Kidney tubule cell (primary cell): ENCODE measurements at regions not wholly inside any gene's neighbourhood (a gene's known extent, or its start where the extent isn't known, plus 50 kb on each side); places are given as distances from the start of the nearest gene placed in this dataset.
"Not testable (repeated sequence)": the region's sequence is repeated elsewhere in the genome, so short reads cannot be mapped to it uniquely, and the experiment has no call there.

ENCODE experiments used
- DNase-seq: peaks from one replicate; pipeline ENCODE4 v3.0.0-alpha.2; 2018; ENCODE audit warnings: low spot score

- DNase-seq = peak; percentile 52
Measured at GRCh38 chr10:123270221-123270620, 116.0 kb downstream of the BUB3 start.

DNA sequence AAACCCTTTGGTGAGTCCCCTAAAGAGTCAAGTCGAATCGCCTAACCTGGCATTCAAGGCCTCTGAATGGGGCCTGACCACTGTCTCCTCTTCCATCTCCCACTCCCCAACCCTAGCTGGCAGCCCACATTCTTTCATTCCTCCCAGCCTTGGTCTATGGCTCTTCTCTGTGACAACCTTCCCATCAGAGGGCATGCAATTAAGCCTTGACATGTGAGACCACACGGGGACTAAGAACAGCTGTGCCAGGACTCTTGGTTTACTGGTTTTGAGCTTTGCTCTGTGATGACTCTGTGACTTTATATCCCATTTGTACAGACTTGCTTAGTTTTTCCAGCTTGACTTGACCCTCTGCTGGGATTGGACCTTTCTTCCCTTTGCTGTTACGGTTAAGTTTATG lies 116.6 kb downstream of the BUB3 start:
- DNase-seq = no peak

DNA sequence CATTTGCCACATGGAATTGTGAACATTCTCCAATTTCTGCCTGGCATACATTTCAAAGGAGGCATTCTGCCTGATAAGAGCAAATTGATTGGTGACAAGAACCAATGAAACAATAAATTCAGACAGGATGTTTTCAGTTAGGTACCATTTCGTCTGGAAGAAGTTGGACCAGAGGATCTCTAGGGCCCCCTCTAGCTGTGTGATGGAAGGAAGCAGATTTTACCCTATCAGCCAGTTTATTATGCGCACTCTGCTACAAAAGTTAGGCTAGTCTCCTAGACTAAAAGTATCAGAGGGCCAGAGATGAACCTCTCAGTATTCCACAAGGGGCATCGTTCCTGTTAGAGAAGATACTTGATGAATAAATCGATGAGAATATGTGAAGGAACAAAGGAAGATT lies 118.0 kb downstream of the BUB3 start:
- DNase-seq = no peak

DNA sequence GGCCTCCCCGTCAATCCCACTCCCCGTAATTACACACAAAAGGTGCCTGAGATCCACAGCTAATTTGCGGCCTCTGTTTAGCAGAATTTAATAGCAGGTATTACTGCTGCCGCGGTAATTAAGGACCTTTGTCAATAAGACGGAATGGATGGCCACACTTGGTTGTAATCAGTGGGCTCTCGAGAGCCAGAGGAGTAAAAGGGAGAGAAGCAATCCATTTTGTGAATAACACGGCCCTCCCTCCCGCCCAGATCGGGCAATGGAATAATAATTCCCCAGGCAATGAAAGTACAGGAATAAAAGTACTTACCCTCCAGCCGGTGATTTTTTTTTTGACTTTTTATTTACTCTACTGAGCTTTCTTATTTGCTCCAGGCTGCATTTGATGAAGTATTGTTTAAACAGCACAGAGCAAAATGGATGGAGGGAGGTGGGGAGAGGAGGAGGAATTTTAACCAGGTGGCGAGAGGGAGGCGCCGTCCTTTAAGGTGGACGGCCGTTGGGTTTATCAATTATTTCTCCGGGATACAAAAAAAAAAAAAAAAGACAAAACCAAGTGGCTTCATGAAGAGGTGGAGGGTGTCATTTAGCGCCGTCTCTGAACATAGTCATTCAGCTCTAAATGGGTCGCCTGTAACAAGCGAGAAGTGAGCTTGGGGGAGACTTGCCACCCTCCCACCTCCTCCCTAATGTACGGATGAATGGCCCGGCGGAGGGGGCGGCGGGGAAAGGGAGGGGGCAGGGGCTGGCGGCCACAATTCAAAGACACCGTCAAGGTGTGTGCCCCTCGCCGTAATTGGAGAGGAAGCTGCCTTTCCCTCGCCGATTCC lies 120.3 kb downstream of the BUB3 start:
- no peak for DNase-seq

- no peak for DNase-seq
Measured at GRCh38 chr10:123275136-123275564, 120.9 kb downstream of the BUB3 start.

DNA sequence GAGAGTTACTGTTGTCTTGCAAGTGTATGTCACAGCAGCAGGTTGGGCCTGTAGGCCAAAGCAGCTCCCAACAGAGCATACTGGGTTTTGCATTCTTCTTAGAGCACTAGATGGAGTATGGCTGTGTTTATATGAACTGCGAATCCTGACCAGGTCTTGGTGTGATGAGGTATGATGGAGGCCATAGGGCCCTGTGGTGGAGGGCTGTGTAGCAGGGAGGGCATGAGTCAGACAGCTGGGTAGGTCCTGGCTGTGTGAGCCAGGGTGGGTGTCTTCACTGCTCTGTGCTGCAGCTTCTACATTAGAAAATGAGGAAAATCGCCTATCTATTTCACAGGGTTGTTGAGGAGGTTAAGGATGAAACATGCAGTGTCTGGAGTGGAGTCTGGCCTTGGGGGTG lies 124.2 kb downstream of the BUB3 start:
- no peak for DNase-seq

- DNase-seq = not testable (repeated sequence)
Measured at GRCh38 chr10:123283371-123283770, 129.2 kb downstream of the BUB3 start.

GRCh38 chr10:123284022-123284421 lies 129.8 kb downstream of the BUB3 start:
- peak; percentile 23 for DNase-seq

DNA sequence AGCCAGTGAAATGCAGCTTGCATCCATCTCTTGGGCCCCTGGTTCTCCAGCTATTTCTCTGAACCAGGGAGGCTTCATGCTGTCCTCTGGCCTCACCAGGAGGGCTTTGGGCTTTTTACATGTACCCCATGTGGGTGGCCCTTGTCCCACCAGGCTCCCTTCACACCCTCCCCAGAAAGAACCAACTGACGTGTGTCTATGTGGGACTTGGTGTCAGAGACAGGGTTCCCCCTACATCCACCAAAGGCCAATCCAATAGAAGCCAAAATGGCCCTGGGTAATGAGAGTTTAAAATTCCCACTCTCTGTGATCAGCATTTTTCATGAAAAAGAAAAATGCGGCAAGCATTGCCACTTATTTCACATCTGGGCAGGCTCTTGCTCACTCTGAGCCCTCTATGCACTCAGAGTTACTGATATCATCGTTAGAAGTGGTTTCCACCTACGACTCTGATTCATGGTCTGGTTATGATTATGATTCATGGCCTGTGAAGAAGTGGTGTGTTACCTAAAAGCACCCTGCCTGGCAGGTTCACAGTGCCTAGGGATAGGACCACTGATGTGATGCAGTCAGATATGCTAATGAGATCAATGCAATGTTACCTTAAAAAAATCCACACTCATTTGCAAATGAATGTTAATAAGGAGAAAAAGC lies 133.5 kb downstream of the BUB3 start:
- peak; percentile 92 for DNase-seq

DNA sequence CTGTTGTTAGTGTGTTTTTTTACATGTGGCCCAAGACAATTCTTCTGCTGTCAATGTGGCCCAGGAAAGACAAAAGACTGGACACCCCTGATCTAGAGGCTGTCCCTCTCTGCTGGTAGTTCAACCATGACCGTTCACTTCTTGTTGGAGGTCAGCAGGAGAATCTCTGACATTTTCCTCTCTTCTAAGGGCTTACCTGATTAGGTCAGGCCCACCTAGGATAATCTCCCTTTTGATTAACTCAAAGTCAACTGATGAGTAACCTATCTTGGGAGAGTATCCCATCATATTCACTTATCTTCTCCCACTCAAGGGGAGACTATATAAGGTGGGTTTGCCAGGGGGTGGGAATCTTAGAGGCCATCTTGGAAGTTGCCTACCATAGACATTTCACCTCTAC lies 135.2 kb downstream of the BUB3 start:
- no peak for DNase-seq

DNA sequence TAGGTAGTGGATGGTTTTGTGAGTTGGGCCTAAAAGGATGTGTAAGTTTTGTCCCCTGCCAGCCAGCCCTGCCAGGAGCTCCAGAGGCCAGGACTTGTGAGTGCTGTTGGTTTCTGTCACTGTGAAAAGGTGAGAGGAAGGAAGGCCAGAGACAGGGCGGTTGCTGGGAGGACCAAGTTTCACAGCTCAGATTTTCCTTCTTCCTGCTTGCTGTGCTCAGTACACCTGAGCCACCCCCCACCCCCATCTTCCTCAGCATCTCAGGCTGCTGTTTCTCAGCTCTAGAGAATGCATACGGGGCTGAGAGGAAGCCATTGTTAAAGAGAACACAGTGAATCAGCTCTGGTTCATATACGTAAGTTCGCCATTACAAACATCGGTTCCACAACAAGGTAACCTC lies 139.9 kb downstream of the BUB3 start:
- no peak for DNase-seq

DNA sequence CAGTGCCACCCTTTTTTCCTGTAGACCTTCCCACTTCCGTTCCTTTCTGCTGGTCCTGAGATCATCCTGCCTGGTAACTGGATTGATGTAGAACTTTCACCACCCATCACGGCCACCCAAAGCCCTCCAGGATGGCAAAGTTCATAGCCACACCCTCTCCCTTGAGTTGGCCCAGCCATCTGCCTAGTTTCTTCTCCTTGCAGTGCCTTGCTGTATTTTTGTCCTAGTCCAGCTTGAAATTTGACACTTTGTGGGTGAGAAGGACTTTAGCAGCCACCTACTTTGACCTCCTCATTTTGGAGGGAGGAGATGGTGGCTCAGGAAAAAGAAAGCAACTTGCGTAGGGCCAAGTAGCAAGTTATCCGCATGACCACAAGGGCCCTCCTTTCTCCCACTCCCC lies 140.7 kb downstream of the BUB3 start:
- no peak for DNase-seq

DNA sequence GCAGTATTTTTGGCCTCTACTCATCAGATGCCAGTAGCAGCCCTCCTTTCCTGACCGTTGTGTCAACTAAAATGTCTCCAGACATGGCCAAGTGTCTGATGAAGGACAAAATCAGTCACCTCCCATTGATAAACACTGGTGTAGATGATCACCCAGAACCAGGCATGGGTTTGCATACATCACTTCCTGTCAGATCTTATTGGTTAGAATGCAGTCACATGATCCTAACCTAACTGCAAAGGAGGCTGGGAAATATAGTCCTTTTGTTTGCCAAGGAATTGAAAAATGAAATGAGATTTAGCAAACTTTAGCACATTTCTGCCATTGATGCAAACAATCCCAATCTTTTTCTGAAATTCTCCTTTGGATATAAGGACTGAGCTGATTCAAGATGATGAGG lies 141.4 kb downstream of the BUB3 start:
- no peak for DNase-seq

DNA sequence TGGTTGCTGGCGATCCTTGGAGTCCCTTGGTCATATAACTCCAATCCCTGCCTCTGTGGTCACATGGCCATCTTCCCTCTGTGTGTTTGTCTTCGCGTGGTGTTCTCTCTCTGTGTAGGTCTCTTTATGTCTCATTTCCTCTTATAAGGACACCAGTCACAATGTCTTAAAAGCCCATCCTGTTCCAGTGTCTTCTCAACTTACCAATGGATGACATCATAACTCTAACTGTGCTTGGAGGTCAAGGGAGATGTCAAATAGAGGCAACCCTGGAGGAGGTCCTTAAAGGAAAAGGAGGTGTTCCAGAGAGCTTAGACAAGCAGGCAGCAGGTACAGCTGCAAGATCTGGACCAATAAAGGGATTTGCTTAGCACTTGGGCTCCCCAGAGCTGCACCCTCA lies 143.0 kb downstream of the BUB3 start:
- no peak for DNase-seq

DNA sequence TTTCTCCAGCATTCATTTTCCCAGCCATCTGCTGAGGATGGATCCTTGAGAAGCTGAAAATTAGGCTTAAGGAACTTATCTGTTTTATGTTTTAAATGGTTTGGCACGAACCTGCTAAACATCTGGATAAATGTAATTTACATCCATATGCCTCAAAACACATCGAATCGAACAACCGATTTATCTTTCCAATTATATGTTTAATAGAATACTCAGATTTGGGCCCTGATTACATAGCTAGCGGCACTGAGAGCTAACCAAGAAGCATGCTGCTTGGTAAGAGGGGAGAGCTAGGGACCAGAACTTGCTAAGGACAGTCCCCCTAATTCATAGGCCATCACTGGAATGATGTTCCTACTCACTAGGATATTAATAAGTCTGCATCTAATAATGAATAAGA lies 144.4 kb downstream of the BUB3 start:
- no peak for DNase-seq

GRCh38 chr10:123299598-123299997 lies 145.4 kb downstream of the BUB3 start:
- no peak for DNase-seq

DNA sequence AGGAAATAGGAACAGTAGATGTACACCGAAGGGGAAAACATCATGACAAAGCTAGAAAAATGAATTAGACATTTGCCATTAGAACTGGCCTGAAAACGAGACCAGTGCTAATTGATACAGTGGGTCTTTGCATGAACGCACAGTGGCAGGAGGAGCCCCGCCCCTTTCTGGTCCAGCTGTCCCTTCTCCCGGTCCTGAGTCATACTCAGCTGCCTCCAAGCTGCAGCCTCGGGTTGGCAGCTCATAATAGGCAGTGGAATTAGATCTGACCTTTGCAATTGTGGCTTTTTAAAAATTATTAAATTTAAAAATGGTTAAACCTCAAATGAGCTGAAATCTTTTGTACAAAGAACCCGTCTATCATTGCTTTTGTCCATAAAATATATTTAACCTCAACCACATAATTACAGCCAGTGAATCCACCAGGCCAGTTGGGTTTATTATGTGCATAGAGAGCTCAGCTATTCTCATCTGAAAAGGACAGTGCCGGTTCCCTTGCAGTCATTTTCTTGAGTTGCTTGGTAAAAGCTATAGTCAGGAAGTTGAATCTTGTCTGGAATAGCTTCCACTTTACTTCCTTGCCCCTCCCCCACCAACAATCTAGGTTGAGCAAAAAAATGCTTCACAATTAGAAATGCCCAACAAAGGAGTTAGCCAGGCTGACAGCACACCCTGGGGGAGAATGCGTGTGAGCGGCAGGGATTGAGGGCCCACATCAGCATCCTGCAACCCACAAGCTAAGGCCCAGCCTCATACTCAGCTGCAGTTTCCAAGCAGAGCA lies 147.1 kb downstream of the BUB3 start:
- DNase-seq = peak; percentile 72

GRCh38 chr10:123303581-123304337 lies 149.6 kb downstream of the BUB3 start:
- no peak for DNase-seq

DNA sequence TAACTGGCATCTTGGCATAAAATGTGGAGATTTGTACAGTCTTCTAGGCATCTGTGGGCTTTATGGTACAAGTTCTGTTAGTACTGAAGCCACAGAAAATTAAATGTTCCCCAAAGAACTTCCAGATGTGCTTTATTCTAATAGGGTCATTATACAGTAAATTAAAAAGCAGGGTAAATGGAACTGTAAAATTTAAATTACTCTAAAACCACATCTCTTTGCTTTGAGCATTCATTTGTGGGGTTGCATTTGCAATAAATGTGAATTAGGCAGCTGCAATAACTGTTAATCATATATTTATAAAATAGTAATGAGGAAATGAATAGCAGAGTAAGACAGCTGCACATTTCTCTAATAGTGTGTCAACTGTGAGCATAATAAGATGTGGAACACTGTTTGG lies 151.5 kb downstream of the BUB3 start:
- DNase-seq = no peak

DNA sequence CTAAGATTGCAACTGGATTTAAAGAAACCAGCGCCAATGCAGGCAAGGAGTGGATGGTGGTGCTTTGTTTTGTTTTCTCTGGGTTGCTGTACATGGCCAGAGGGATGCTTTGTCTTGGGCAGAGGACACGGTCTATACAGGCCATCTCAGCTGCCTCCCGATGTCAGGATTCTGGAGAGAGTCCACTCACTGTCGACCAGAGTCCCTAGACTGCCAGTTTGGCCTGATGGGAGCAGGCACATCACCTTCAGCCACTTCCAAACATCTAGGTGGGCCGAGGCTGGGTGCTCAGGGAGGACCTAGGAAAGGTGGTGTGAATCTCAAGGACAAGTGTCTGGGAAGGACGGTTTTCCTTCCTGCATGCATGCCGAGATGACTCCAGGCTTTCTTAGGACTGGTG lies 152.1 kb downstream of the BUB3 start:
- DNase-seq = no peak

DNA sequence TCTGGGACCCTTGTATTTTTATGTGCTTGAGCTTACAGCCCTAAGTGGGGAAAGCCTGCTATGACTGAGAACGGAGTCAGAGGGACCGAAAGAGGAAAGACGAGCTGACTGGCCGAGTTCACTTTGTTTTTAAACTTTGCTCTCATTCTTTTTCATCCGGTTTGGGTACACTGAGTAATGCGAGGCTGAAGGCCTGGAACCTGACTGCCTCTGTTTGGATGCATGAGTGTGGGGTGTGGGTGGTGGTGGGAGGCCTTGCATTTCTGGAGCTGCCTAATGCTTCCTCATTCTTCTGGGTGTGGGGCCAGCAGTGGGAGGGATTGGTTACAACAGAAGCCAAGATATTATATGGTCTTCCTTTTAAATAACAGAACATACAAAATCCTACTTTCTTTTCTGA lies 155.5 kb downstream of the BUB3 start:
- DNase-seq = no peak

- DNase-seq = no peak
Measured at GRCh38 chr10:123316776-123317175, 162.6 kb downstream of the BUB3 start.
